HT1080 (cell line): ENCODE measurements at regions not wholly inside any gene's neighbourhood (a gene's known extent, or its start where the extent isn't known, plus 50 kb on each side); places are given as distances from the start of the nearest gene placed in this dataset.

Experiments
- DNase-seq: peaks from one replicate; pipeline ENCODE4 v3.0.0-alpha.2; 2015; ENCODE audit warnings: low read depth

DNA sequence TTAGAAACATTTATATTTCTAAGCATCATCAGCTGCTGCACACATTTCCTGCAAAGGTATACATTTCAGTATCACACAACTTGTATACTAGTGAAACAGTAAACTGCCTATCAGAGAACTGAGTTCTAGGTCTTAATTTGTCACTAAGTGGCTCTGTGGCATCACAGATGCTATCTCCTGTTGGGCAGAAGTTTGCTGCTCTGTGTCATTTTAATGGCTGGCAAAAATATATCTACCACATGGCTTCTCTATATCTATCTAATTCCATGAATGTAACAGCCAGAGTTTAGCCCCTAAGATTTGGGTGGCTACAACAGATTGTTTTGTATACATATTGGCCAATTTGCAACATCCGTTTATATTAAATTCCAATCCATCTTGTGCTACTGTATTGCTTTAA lies 1231.9 kb upstream of the C9orf72 start:
- no peak for DNase-seq

DNA sequence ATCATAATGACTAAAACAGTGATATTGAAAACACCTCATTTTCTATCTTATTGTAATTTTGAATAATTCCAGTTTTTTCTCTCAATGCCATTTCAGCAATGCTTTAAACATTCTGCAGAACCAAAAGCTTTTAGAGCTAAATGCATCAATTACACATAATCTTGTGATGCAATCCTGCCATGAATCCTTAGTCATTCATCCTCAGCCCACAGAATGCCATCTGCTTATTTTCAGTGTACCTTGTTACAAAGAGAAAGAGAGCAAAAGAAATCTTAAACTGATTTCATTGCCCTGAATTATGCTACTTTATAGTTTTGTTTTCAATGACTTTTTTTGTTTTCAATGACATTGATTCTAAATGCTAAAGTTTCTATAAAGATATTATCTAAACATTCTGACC lies 1234.8 kb upstream of the C9orf72 start:
- peak; percentile 78 for DNase-seq

DNA sequence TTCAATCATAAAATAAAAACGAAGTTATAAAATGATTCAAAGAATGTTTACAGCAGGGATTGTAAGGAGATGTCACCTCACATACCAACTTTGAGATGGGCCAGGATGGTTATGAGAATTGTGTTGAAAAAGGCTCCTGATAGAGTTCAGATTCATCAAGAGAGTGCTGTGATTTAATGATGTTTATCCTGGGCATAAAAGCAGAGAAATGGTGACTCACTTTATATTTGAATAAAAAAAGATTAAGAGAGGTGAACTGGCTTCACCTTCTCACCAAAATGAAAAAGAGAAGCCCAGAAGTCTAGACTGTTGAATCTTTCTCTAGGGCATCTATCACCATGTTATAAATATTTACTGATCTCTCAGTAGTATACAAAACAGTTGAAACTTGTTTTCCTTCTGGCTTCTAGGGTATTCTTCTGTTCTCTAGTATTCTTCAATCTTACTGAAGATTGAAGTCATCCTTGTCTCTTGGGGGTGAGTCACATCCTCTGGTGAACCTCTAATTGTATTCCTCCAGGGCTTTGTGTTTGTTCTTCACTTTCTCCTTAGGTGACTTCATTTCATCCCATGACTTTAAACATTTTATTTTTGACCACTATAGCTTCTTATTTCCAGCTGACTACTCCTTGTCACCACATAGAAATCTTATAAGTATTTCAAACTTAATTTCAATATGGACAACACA lies 1237.3 kb upstream of the C9orf72 start:
- peak; percentile 92 for DNase-seq

DNA sequence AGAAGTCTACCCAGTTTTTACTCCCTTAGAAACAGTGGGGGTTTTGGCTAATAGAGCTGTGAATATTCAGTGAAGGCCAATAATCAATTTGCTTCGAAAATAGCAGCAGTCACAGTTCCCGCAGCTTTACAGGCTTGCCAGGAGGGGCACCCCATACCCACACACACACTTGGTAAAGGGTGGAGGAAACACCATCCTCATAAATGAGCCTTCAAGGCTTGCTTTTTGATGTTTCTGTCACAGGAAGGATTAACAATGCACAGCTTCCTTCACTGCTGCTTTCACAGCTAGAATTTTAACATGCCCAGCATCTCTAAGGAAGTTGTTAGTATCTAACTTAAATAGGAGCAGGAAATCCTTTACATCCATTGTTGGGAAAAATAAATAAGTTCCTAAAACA lies 1247.5 kb upstream of the C9orf72 start:
- no peak for DNase-seq

DNA sequence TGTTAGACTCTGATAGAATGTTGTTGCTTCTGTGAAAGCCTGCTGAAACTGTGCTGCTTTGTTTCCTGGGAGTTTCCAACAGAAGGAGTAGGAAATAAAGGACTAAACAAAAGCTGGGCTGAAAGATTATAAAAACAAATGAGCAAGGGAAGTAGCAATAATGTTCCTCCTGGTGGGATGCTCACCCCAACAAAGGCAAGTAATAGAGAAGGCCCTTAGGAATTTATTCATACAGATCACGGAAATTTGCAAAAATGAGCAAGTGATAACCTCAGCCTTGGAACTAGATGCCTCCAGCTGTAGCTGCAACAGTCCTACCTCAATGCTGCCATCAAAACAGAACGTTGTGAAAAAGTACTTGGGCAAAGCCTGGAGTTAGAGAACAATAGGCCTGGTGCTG lies 1248.0 kb upstream of the C9orf72 start:
- DNase-seq: no peak

DNA sequence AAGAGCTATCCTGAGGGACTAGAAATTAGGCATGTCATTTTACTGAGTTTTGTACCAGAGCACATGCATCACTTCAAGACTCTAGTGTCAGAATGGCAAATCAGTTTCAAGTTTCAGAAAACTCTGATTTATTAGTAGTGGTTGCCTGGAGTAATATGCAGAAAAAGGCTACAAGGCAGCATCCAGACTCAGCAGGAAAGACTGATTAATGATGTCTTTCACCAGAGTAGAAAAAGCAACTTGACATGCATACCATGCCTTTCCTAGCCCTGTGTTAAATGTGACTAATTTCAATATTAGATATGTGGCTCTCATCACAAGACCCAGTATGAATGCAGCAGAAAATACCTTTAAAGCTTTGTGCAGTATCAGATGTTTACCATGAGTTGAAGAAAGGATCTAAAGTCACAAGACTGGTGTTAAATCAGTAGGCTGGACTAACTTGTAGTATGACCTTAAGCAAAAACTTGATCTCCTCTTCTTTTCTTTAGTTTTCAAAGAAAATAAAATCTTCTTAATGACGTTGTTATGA lies 1251.2 kb upstream of the C9orf72 start:
- no peak for DNase-seq

DNA sequence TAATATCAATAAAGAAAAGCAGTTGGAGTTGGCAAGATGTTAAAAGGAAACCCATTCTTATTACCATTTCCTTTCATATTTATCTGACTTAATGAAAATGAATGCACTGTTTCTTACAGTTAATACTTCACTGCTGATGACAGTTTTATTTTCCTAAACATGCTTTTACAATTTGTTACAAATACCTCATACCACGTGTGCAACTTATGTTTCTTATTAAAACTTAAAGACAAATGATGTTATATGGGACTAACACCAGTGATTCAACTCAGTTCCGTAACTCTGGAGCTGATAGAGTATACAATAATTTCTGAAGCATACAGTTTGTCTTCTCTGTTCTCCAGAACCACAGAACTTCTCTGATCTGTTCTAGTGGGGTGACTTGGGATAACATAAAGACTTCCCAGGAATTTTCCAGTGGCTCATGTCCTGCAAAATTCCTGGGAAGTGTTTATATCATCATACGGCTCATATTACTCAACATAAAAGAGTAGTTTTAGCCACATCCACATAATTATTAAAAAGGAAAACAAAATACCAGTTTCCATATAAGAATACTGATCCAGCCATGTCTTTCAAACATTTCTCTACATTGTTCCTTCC lies 1259.0 kb upstream of the C9orf72 start:
- DNase-seq: no peak

DNA sequence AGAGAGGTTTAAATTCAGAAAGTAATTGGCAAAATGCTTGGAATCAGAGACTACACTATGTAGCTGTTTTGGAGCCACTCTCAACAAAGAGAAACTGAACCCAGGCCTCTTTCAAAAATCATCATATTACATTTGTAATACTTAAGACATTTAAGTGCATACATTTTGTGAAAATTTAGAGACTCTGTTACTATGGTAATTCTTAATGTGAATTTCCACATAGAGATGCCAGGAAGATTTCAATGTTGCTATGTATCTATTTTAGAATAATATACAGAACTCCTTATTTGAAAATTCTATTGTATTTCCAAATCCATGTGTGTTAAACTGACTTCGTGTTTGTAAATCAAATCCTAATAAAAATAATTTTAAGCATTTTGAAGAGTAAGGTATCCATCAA lies 1260.9 kb upstream of the C9orf72 start:
- no peak for DNase-seq

DNA sequence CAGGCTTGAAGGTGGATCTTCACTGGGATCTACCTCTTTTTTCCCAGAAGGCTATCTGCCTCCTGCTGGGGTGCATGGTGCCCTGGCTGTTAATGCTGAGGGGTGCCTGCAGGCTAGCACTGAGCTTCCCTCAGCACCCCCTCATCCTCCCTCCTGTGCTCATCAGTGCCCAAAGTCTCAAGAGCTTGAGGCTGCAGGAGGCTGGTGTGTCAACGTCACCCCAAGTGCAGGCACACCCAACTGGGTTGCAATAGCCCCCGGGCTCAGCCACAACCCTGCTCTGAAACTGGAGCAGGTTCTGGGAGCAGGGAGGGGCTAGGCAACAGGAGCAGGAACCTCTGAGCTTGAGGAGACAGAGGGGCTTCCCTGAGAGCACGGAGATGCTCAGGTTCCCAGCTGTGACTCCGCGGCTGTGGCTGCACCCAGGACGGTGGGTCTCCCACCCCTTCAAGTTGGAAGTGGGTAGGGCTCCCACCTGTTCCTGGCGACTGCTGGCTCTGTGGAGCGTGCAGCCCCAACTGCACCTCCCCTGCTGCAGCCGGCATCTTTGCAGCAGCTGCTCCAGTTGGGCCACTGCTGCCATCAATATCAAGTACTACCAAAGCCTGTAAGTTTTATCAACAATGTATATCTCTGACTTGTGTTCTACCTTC lies 1266.6 kb upstream of the C9orf72 start:
- DNase-seq: no peak

DNA sequence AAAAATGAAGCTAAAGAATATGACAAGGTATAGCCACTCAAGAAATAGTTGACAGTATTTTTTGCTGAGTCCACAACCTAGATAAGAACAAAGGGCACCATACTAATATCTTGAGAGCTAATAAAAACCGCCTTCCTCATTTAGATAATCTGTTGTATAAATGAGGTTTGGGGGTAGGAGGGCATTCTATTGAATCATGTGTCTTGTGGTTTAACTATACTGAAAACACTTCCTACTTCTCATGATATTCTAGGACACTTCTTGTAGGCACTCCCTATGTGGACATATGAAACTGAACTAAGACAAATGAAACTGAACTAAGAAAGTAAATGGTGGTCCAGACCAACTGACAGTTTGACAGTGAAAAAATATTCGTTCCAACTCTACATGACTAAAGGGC lies 1268.5 kb upstream of the C9orf72 start:
- no peak for DNase-seq

DNA sequence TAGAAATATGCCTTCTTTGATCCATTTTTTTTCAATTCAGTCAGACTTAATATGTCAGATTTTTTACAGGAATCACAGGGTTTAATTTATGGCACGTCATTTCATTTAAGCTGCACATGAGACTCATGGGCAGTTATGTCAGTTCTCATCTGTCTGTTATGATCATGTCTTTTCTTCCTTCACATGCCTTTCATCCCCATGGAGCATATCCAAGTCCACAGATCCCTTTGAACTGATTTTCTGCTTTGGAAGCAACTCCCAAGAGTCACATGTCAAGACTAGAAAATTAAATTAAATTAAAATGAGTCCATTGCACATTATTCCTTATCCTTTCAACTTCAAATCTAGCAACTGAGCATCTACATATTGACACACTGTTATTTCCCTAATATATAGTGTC lies 1274.0 kb upstream of the C9orf72 start:
- DNase-seq: no peak

DNA sequence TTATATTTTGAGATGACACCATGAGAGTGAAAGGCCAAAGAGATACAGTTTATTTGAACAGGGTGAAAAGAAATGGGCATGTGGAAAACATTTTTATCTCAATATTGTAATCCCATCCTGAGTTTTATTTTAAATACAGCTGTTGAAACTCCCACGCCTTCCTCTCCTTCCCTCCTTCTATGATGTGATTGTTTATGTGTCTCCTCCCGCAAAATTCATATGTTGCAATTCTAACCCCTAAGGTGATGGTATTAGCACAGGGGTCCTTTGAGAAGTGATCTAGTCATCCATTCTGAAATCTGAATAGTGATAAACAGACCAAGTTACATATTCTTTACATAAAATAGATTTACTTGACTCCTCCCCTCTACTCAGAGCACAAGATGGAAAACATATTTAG lies 1275.4 kb upstream of the C9orf72 start:
- no peak for DNase-seq

DNA sequence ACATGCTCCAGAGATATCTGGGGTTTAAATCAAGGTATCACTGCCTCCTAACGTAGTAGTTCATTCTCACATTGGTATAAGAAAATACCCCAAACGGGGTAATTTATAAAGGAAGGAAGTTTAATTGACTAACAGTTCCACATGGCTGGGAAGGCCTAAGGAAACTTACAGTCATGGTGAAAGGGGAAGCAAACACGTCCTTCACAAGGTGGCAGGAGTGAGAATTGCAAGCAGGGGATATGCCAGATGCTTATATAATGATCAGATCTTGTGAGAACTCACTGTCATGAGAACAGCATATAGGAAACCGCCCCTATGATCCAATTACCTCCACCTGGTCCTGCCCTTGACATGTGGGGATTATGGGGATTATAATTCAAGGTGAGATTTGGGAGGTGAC lies 1280.2 kb upstream of the C9orf72 start:
- DNase-seq: no peak

DNA sequence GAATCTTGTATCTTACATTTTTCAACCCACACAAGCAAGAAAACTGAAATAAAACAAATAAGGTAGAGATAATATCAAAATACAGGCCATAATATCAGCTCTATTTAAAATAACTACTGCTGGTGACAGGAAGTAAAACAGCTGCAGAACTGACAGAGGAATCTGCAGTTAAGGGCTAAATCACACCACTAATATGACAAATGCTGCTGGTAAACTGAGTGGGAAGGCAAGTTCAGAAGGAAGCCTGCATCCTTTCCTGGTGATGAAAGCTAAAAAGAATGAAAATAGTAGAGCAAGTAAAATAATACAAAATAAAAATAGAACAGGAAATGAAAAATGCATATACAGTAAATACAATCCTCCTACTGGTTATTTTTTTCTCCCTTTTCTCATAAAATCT lies 1293.7 kb upstream of the C9orf72 start:
- DNase-seq: no peak

DNA sequence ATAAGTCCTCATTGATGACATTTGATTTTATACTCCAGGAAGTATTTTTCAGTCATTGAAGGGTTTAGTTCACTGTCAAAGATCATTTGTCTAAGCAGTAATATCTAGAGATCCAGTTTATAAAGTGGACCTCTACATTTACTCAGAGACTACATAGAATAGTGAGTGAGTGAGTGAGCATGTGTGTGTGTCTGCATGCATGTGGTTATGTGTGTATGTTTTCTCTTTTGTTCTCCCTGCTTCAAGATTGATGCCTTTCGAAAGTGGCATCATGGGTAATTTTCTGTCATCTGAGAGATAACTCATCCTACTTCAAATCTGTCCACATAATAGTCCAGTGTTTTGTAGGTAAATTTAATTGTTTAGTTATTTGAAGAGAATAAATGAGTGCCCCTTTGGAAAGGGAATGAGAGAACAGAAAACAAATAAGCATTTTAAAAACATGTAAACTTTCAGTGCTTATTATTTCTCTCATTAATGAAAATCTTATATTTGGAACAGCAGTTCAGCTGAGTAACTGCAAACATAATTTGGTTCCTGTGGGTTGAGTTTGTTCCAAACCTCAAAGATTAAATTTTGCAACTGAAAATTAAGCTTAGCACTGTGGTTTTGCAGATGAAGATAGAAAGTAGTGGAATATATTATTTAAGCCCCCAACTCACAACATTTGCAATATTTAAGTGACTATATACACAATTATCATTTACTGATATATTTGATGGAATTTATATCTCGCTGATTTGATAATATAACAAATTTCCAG lies 1295.1 kb upstream of the C9orf72 start:
- DNase-seq: no peak

DNA sequence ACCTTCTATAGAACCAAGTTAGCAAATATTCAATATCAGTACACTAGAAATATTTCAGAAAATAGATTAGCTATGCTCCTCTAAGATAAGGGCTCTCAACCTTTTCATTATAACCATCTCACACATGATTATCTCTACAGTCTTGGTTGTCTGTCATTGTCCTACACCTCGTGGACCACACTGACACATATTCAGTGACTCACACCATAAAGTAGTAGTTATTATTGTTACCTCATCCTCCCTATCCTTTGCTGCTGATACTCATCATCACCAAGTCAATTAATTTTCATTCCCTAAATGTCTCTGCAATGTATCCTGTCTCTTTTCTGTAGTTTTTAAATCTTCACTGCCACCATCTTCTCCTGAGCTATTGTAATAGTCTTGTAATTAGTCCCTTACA lies 1309.2 kb upstream of the C9orf72 start:
- no peak for DNase-seq

DNA sequence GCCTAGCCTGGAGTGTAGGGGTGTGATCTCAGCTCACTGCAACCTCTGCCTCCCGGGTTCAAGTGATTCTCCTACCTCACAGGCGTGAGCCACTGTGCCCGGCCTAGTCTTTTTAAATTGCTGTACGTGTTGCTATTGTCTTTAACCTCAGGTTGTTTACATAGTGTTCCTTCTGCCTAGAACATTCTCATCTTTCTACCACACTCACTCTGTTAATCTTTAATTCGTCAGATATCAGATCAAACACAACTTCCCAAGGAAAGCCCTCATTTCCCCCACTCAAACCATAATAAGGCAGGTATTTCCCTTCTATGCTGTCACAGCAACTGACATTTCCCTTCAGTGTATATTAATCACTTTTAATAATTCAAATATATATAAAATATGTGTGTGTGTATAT lies 1310.0 kb upstream of the C9orf72 start:
- DNase-seq: no peak

DNA sequence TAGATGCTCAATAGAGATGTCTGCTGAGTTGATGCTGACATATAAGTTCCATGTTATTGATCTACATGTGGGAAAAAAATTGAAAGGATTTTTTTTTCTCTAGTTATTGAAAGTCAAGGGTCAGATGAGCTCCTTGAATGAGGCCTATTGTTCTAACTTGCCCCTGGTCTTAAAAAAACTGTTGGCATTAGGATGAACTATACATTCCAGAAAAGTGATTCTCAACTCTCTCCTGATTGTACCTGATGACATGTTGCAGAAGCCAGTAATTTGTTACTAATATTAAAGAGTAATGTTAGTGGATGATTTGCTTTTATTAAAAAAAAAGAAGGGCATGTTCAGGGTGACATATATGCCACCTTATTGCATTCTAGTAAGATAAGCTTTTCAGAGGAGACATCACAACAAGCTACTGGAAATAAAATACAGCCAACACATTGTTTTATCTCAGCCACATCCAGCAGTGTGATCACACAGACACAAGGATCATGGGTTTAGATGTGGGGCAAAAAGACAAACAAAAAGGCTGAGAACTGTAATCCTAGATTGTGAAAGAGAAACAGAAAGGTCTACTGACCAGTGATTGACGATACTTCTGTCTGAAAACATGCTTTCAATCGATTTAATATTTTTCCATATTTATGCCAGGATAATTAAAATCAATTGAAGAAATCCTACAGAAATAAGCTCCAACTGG lies 1314.1 kb upstream of the C9orf72 start:
- DNase-seq: no peak

DNA sequence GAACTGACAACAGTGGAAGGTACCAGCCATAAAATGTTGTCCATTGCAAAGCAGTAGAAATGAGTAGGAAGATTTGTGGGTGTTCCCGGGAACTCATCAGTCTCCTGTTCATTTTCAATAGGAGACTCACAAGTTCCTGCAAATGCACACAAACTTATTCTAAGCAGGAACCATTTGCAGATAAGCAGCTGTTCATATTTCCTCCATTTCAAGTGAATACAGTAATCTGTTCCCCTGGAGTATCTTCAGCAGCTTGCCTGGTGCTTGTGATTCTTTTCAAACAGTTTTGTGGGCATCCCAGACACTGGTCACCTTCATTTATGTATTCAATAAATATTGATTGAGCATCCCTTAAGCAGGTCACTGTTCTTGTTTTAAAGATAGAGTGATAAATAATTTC lies 1315.5 kb upstream of the C9orf72 start:
- no peak for DNase-seq

DNA sequence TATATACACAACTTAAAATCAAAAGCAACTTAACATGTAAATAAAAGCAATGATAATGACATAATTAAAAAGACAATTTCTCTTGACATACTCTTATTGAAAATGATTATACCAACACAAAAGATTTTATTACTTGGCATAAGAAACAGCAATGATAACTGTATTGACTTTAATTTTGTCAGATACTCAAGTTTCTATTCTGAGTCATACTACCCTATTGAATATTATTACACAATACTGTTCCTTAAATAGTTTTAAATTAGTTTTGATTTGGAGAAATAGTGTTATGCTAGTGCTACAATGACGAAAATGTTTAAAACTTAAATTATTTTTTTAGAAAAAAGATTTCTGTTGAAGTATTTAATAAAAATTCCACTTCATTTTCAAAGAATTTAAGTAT lies 1319.3 kb upstream of the C9orf72 start:
- no peak for DNase-seq

DNA sequence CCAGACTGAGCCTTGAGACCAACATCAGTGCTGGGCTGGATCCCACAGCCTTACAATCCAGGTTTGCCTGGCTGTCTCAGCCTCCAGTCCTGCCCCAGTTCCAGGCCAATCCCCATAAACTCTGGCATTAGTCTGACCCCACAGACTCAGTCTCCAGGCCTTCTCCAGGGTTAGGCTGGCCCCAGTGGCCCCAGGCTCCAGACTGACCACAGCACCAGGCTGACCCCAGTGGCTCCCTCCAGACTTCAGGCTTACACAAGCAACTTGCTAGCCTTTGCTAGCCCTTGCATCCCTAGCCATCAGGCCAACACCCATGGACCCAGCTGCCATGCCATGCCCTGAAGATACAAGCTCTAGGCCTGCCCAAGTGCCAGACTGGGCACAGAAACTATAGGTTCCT lies 1326.0 kb upstream of the C9orf72 start:
- no peak for DNase-seq

DNA sequence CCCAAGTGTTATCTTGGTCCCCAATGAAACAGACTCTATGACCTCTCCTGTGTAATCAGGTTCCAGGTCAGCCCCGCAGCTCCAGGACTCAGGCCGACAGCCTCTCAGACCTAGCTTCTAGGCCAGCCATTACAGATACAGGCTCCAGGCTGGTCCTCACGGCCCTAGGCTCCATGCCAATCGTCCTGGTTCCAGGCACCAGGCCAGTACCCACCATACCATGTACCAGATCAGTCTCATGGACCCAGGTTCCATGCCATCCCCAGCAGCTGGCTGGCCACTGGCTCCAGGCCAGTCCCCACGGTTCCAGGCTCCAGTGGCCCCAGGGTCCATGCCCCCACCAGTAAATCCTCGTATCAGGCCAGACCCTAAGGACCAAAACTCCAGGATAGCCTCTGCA lies 1326.6 kb upstream of the C9orf72 start:
- DNase-seq: no peak
